HepG2 (cell line): ENCODE measurements at regions not wholly inside any gene's neighbourhood (a gene's known extent, or its start where the extent isn't known, plus 50 kb on each side); places are given as distances from the start of the nearest gene placed in this dataset.

Experiments used
- BRCA1 ChIP-seq: sonication (generic); formaldehyde crosslinking; IDR thresholded peaks from 2 replicates; pipeline ENCODE4 v1.4.0; 2020; ENCODE audit warnings: missing genetic modification reagents
- GPN1 ChIP-seq: sonication (generic); formaldehyde crosslinking; IDR thresholded peaks from 2 replicates; pipeline ENCODE4 v1.5.1; 2020; ENCODE audit warnings: missing genetic modification reagents, borderline replicate concordance
- MBNL3 ChIP-seq: fragments of 250-450 bp; sonication (Bioruptor Pico); conservative IDR thresholded peaks from 2 replicates; pipeline ENCODE4 v1.8.0; 2022; ENCODE audit warnings: mild to moderate bottlenecking, inconsistent platforms
- POLR2A ChIP-seq, 2 experiments: IDR thresholded peaks; 2 replicates each; pipeline ENCODE4 v1.6.1; 2011; ENCODE audit warnings: low read depth in 2 of 2, low read length in 2 of 2, mild to moderate bottlenecking in 1 of 2, moderate library complexity in 1 of 2; ENCODE audit not compliant: insufficient read depth in 1 of 2
- TBL1XR1 ChIP-seq: fragments of 150-350 bp; IDR thresholded peaks from 2 replicates; pipeline ENCODE4 v1.6.1; 2014; ENCODE audit warnings: borderline replicate concordance, low read length; ENCODE audit not compliant: partially characterized antibody
- ZNF234 ChIP-seq: sonication (generic); formaldehyde crosslinking; conservative IDR thresholded peaks from 2 replicates; pipeline ENCODE4 v1.5.1; 2020; ENCODE audit warnings: mild to moderate bottlenecking, missing genetic modification reagents

GRCh38 chr4:35565640-35566039, 678.7 kb downstream of the ARAP2 start:
- TF ChIP-seq TBL1XR1, result no peak
- no peak for TF ChIP-seq POLR2A (IDR thresholded peaks at IDR 0.05; ENCODE audit: insufficient read depth in 1 of 2, low read depth in 2 of 2, low read length in 2 of 2)
- TF ChIP-seq BRCA1, result no peak
- TF ChIP-seq GPN1 (CRISPR knock-in tag), result no peak
- no peak for TF ChIP-seq ZNF234 (CRISPR knock-in tag)
- no peak for TF ChIP-seq MBNL3 (CRISPR knock-in tag)
